Nephron progenitor cell (in vitro differentiated cells): ENCODE measurements at regions not wholly inside any gene's neighbourhood (a gene's known extent, or its start where the extent isn't known, plus 50 kb on each side); places are given as distances from the start of the nearest gene placed in this dataset.
"Not testable (repeated sequence)": the region's sequence is repeated elsewhere in the genome, so short reads cannot be mapped to it uniquely, and the experiment has no call there.

Experiments
- DNase-seq: peaks from one replicate; pipeline ENCODE4 v3.0.0; 2021
- H3K27ac Mint-ChIP-seq: 2 replicates; pipeline ENCODE4 v1.8.0; 2021; ENCODE audit warnings: mild to moderate bottlenecking, moderate library complexity, mixed read lengths
- H3K27me3 Mint-ChIP-seq: 2 replicates; pipeline ENCODE4 v1.8.0; 2021; ENCODE audit warnings: mild to moderate bottlenecking, low read depth, mixed read lengths; ENCODE audit not compliant: poor library complexity
- H3K36me3 Mint-ChIP-seq: 2 replicates; pipeline ENCODE4 v1.8.0; 2021; ENCODE audit warnings: low read depth, mixed read lengths
- H3K4me1 Mint-ChIP-seq: 2 replicates; pipeline ENCODE4 v1.8.0; 2021; ENCODE audit warnings: mixed read lengths
- H3K4me3 Mint-ChIP-seq: 2 replicates; pipeline ENCODE4 v1.8.0; 2021; ENCODE audit warnings: mild to moderate bottlenecking, moderate library complexity, mixed read lengths
- H3K9me3 Mint-ChIP-seq: 2 replicates; pipeline ENCODE4 v1.8.0; 2021; ENCODE audit warnings: mild to moderate bottlenecking, moderate library complexity, mixed read lengths
- CTCF ChIP-seq: fragments of 200-600 bp; sonication (generic); IDR thresholded peaks from 2 replicates; pipeline ENCODE4 v1.5.0; 2021; ENCODE audit warnings: antibody characterized with exemption

- Mint-ChIP-seq H3K36me3 (no peaks in the 10 kb centered on the region), H3K27ac (no peak overlapping the region), H3K4me1 (no peaks in the 10 kb centered on the region), H3K27me3 (no peaks in the 10 kb centered on the region), H3K9me3 (no peaks in the 10 kb centered on the region), H3K4me3 (no peak overlapping the region)
- DNase-seq = no peak
- TF ChIP-seq CTCF = no peak
Observed at GRCh38 chr5:136466041-136466415, 100.7 kb upstream of the TRPC7 start.

- Mint-ChIP-seq H3K36me3 (no peaks in the 10 kb centered on the region), H3K27me3 (no peaks in the 10 kb centered on the region), H3K4me3 (no peak overlapping the region), H3K9me3 (no peaks in the 10 kb centered on the region), H3K4me1 (no peaks in the 10 kb centered on the region), H3K27ac (no peak overlapping the region)
- no peak for TF ChIP-seq CTCF
- DNase-seq = no peak
Observed at GRCh38 chr5:136458481-136458880, 93.1 kb upstream of the TRPC7 start.

GRCh38 chr5:136457390-136458013 is 92.2 kb upstream of the TRPC7 start:
- no peak for DNase-seq
- H3K4me3 Mint-ChIP-seq = no peak overlapping the region

GRCh38 chr5:136455409-136455808 is 90.1 kb upstream of the TRPC7 start:
- DNase-seq = no peak
- Mint-ChIP-seq H3K4me1 (no peaks in the 10 kb centered on the region), H3K4me3 (no peak overlapping the region), H3K36me3 (no peaks in the 10 kb centered on the region), H3K27ac (no peak overlapping the region), H3K9me3 (peaks cover 5% of the 10 kb centered on the region), H3K27me3 (no peaks in the 10 kb centered on the region)
- no peak for TF ChIP-seq CTCF

More at GRCh38 chr5:136457390-136458013, 92.2 kb upstream of the TRPC7 start:
- H3K27ac Mint-ChIP-seq = no peak overlapping the region
- H3K27me3 Mint-ChIP-seq = no peaks in the 10 kb centered on the region
- H3K36me3 Mint-ChIP-seq = no peaks in the 10 kb centered on the region
- no peaks in the 10 kb centered on the region for H3K9me3 Mint-ChIP-seq
- H3K4me1 Mint-ChIP-seq = no peaks in the 10 kb centered on the region
- no peak for TF ChIP-seq CTCF

- no peak for TF ChIP-seq CTCF
- no peaks in the 10 kb centered on the region for H3K36me3 Mint-ChIP-seq
- H3K9me3 Mint-ChIP-seq = peaks cover 8% of the 10 kb centered on the region
- no peak for DNase-seq
- H3K4me1 Mint-ChIP-seq = no peaks in the 10 kb centered on the region
- no peak overlapping the region for H3K4me3 Mint-ChIP-seq
- H3K27ac Mint-ChIP-seq = no peak overlapping the region
- H3K27me3 Mint-ChIP-seq = peaks cover 4% of the 10 kb centered on the region
Observed at GRCh38 chr5:136453986-136454758, 88.8 kb upstream of the TRPC7 start.

GRCh38 chr5:136453199-136453598 is 87.9 kb upstream of the TRPC7 start:
- no peak overlapping the region for H3K27ac Mint-ChIP-seq
- no peaks in the 10 kb centered on the region for H3K4me1 Mint-ChIP-seq
- no peak for DNase-seq
- H3K36me3 Mint-ChIP-seq = no peaks in the 10 kb centered on the region
- no peak for TF ChIP-seq CTCF
- H3K9me3 Mint-ChIP-seq = peaks cover 8% of the 10 kb centered on the region
- no peak overlapping the region for H3K4me3 Mint-ChIP-seq
- H3K27me3 Mint-ChIP-seq = peaks cover 4% of the 10 kb centered on the region

GRCh38 chr5:136447576-136447975 is 82.2 kb upstream of the TRPC7 start:
- Mint-ChIP-seq H3K9me3 (peaks cover 32% of the 10 kb centered on the region), H3K27me3 (peaks cover 10% of the 10 kb centered on the region)
- not testable (repeated sequence) for H3K4me1 Mint-ChIP-seq, DNase-seq, H3K4me3 Mint-ChIP-seq, H3K27ac Mint-ChIP-seq, H3K36me3 Mint-ChIP-seq
